ENCODE measurements at regions not wholly inside any gene's neighbourhood (a gene's known extent, or its start where the extent isn't known, plus 50 kb on each side); places are given as distances from the start of the nearest gene placed in this dataset.

- Histone ChIP-seq H3K4me3 (ENCODE audit: insufficient read depth, low read length) (no peak overlapping the region), H3K36me3 (ENCODE audit: insufficient read depth, low read length) (no peaks in the 10 kb centered on the region), H3K79me2 (ENCODE audit: insufficient read depth, low read length) (no peaks in the 10 kb centered on the region), H3K27ac (ENCODE audit: low read depth, low read length) (no peak overlapping the region), H3K4me1 (ENCODE audit: insufficient read depth, low read length) (no peaks in the 10 kb centered on the region), H3K9me3 (ENCODE audit: low read depth, low read length) (no peaks in the 10 kb centered on the region), H3K4me2 (ENCODE audit: insufficient read depth, low read length) (no peak overlapping the region), H4K20me1 (ENCODE audit: insufficient read depth, low read length) (no peaks in the 10 kb centered on the region), H2AFZ (ENCODE audit: low read length) (no peak overlapping the region), H3K27me3 (ENCODE audit: insufficient read depth, low read length) (peaks cover 9% of the 10 kb centered on the region)
- no peak for DNase-seq (ENCODE audit: insufficient read length, low spot score, missing footprints)
- no peak for TF ChIP-seq CTCF (IDR thresholded peaks at IDR 0.05; ENCODE audit: extremely low read depth, low read depth, low read length)
Observed at GRCh38 chr2:128526455-128526976, 207.8 kb upstream of the HS6ST1 start.

- no peak for TF ChIP-seq CTCF (IDR thresholded peaks at IDR 0.05; ENCODE audit: extremely low read depth, low read depth, low read length)
- Histone ChIP-seq H4K20me1 (ENCODE audit: insufficient read depth, low read length) (no peaks in the 10 kb centered on the region), H3K27me3 (ENCODE audit: insufficient read depth, low read length) (peaks cover 4% of the 10 kb centered on the region), H3K36me3 (ENCODE audit: insufficient read depth, low read length) (no peaks in the 10 kb centered on the region), H3K27ac (ENCODE audit: low read depth, low read length) (no peak overlapping the region), H3K4me2 (ENCODE audit: insufficient read depth, low read length) (no peak overlapping the region), H3K4me3 (ENCODE audit: insufficient read depth, low read length) (no peak overlapping the region), H3K4me1 (ENCODE audit: insufficient read depth, low read length) (no peaks in the 10 kb centered on the region), H2AFZ (ENCODE audit: low read length) (no peak overlapping the region), H3K79me2 (ENCODE audit: insufficient read depth, low read length) (no peaks in the 10 kb centered on the region), H3K9me3 (ENCODE audit: low read depth, low read length) (no peaks in the 10 kb centered on the region)
- no peak for DNase-seq (ENCODE audit: insufficient read length, low spot score, missing footprints)
Observed at GRCh38 chr2:128528133-128528532, 209.5 kb upstream of the HS6ST1 start.

- Histone ChIP-seq H3K27me3 (ENCODE audit: insufficient read depth, low read length) (no peaks in the 10 kb centered on the region), H3K4me3 (ENCODE audit: insufficient read depth, low read length) (no peak overlapping the region), H3K4me2 (ENCODE audit: insufficient read depth, low read length) (no peak overlapping the region), H4K20me1 (ENCODE audit: insufficient read depth, low read length) (no peaks in the 10 kb centered on the region), H2AFZ (ENCODE audit: low read length) (no peak overlapping the region), H3K9me3 (ENCODE audit: low read depth, low read length) (no peaks in the 10 kb centered on the region), H3K27ac (ENCODE audit: low read depth, low read length) (no peak overlapping the region), H3K79me2 (ENCODE audit: insufficient read depth, low read length) (no peaks in the 10 kb centered on the region), H3K4me1 (ENCODE audit: insufficient read depth, low read length) (no peaks in the 10 kb centered on the region), H3K36me3 (ENCODE audit: insufficient read depth, low read length) (no peaks in the 10 kb centered on the region)
- no peak for TF ChIP-seq CTCF (IDR thresholded peaks at IDR 0.05; ENCODE audit: extremely low read depth, low read depth, low read length)
- no peak for DNase-seq (ENCODE audit: insufficient read length, low spot score, missing footprints)
Observed at GRCh38 chr2:128530025-128530573, 211.4 kb upstream of the HS6ST1 start.

- no peak overlapping the region for H3K4me3 ChIP-seq (ENCODE audit: insufficient read depth, low read length)
- H4K20me1 ChIP-seq (ENCODE audit: insufficient read depth, low read length) = no peaks in the 10 kb centered on the region
- no peak for DNase-seq (ENCODE audit: insufficient read length, low spot score, missing footprints)
- no peak overlapping the region for H3K4me2 ChIP-seq (ENCODE audit: insufficient read depth, low read length)
- H3K79me2 ChIP-seq (ENCODE audit: insufficient read depth, low read length) = no peaks in the 10 kb centered on the region
- H3K4me1 ChIP-seq (ENCODE audit: insufficient read depth, low read length) = peaks cover 6% of the 10 kb centered on the region
- no peaks in the 10 kb centered on the region for H3K36me3 ChIP-seq (ENCODE audit: insufficient read depth, low read length)
- no peak overlapping the region for H2AFZ ChIP-seq (ENCODE audit: low read length)
- no peaks in the 10 kb centered on the region for H3K27me3 ChIP-seq (ENCODE audit: insufficient read depth, low read length)
- H3K27ac ChIP-seq (ENCODE audit: low read depth, low read length) = no peak overlapping the region
- TF ChIP-seq CTCF (IDR thresholded peaks at IDR 0.05; ENCODE audit: extremely low read depth, low read depth, low read length) = peak; percentile 32
- H3K9me3 ChIP-seq (ENCODE audit: low read depth, low read length) = no peaks in the 10 kb centered on the region
Observed at GRCh38 chr2:128531856-128532255, 213.2 kb upstream of the HS6ST1 start.
